ENCODE measurements at regions not wholly inside any gene's neighbourhood (a gene's known extent, or its start where the extent isn't known, plus 50 kb on each side); places are given as distances from the start of the nearest gene placed in this dataset.

- TF ChIP-seq, protein P1, sequence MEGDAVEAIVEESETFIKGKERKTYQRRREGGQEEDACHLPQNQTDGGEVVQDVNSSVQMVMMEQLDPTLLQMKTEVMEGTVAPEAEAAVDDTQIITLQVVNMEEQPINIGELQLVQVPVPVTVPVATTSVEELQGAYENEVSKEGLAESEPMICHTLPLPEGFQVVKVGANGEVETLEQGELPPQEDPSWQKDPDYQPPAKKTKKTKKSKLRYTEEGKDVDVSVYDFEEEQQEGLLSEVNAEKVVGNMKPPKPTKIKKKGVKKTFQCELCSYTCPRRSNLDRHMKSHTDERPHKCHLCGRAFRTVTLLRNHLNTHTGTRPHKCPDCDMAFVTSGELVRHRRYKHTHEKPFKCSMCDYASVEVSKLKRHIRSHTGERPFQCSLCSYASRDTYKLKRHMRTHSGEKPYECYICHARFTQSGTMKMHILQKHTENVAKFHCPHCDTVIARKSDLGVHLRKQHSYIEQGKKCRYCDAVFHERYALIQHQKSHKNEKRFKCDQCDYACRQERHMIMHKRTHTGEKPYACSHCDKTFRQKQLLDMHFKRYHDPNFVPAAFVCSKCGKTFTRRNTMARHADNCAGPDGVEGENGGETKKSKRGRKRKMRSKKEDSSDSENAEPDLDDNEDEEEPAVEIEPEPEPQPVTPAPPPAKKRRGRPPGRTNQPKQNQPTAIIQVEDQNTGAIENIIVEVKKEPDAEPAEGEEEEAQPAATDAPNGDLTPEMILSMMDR (IDR thresholded peaks at IDR 0.05; ENCODE audit: borderline replicate concordance, extremely low read depth, low read length, poor library complexity, severe bottlenecking) = no peak
- no peak for TF ChIP-seq EZH2 (IDR thresholded peaks at IDR 0.05; ENCODE audit: borderline replicate concordance, low read depth, low read length, severe bottlenecking)
Measured at GRCh38 chr2:139763705-139764104, 983.5 kb upstream of the NXPH2 start.

Measured in DND-41 (cell line).